CD14-positive monocyte (primary cell): ENCODE measurements at regions not wholly inside any gene's neighbourhood (a gene's known extent, or its start where the extent isn't known, plus 50 kb on each side); places are given as distances from the start of the nearest gene placed in this dataset.

Experiments used
- DNase-seq, 3 donors: peaks; one replicate each; pipeline ENCODE4 v3.0.0-alpha.2; 2011 to 2022
- H2AFZ ChIP-seq: 2 replicates; pipeline ENCODE4 v1.6.0; 2012; ENCODE audit warnings: mild to moderate bottlenecking, low read depth, low read length, inconsistent platforms; ENCODE audit not compliant: insufficient read depth, poor library complexity, severe bottlenecking
- H3K27ac ChIP-seq, 2 donors: 1 replicate in 1 of 2; 2 replicates in 1 of 2; pipeline ENCODE4 v1.5.1; 2012 to 2013; ENCODE audit warnings: low read length in 2 of 2, control low read depth in 1 of 2, inconsistent platforms in 1 of 2, low read depth in 1 of 2, mild to moderate bottlenecking in 1 of 2
- H3K27me3 ChIP-seq, 2 donors: one replicate each; pipeline versions ENCODE4 v1.6.0 to v1.6.1; 2011 to 2013; ENCODE audit warnings: low read length in 2 of 2; ENCODE audit not compliant: control insufficient read depth in 2 of 2, insufficient read depth in 2 of 2
- H3K36me3 ChIP-seq, 2 donors: replicated peaks in 1 of 2; 1 replicate in 1 of 2; 2 replicates in 1 of 2; pipeline versions ENCODE4 v1.5.1 to v1.6.1; 2012 to 2013; ENCODE audit warnings: low read length in 2 of 2, control low read depth in 1 of 2, inconsistent platforms in 1 of 2, mild to moderate bottlenecking in 1 of 2; ENCODE audit not compliant: insufficient read depth in 2 of 2, control insufficient read depth in 1 of 2
- H3K4me1 ChIP-seq, 2 donors: 1 replicate in 1 of 2; 2 replicates in 1 of 2; pipeline versions ENCODE4 v1.5.1 to v1.6.1; 2012 to 2013; ENCODE audit warnings: low read length in 2 of 2, control low read depth in 1 of 2, inconsistent platforms in 1 of 2, mild to moderate bottlenecking in 1 of 2, moderate library complexity in 1 of 2; ENCODE audit not compliant: insufficient read depth in 2 of 2, control insufficient read depth in 1 of 2
- H3K4me2 ChIP-seq: replicated peaks from 2 replicates; pipeline ENCODE3; 2012; ENCODE audit warnings: low read length, moderate library complexity, mild to moderate bottlenecking; ENCODE audit not compliant: poor library complexity, severe bottlenecking; ENCODE audit errors: extremely low read depth
- H3K4me3 ChIP-seq, 3 experiments: fragments of 200-600 bp in 1 of 3; sonication (generic) in 1 of 3; replicated peaks in 1 of 3; 1 replicate in 2 of 3; 2 replicates in 1 of 3; pipeline ENCODE4 v1.5.1; 2011 to 2013; ENCODE audit warnings: low read length in 3 of 3, mild to moderate bottlenecking in 3 of 3, control low read depth in 2 of 3, low read depth in 2 of 3, inconsistent platforms in 1 of 3, moderate library complexity in 1 of 3
- H3K79me2 ChIP-seq: 2 replicates; pipeline ENCODE4 v1.6.0; 2012; ENCODE audit warnings: mild to moderate bottlenecking, control low read depth, inconsistent platforms, low read length, moderate library complexity; ENCODE audit not compliant: insufficient read depth
- H3K9ac ChIP-seq: 2 replicates; pipeline ENCODE4 v1.6.0; 2017; ENCODE audit warnings: low read length, mild to moderate bottlenecking; ENCODE audit not compliant: insufficient read depth, poor library complexity, severe bottlenecking
- H3K9me3 ChIP-seq, 2 donors: replicated peaks in 1 of 2; 1 replicate in 1 of 2; 2 replicates in 1 of 2; pipeline versions ENCODE4 v1.5.1 to v1.6.1; 2012 to 2013; ENCODE audit warnings: low read length in 2 of 2, control low read depth in 1 of 2; ENCODE audit not compliant: control insufficient read depth in 1 of 2, insufficient read depth in 1 of 2
- H4K20me1 ChIP-seq: 2 replicates; pipeline ENCODE4 v1.6.0; 2012; ENCODE audit warnings: mild to moderate bottlenecking, low read length, control low read depth, moderate library complexity; ENCODE audit not compliant: insufficient read depth
- H3K27ac Mint-ChIP-seq, 7 donors: one replicate each; pipeline ENCODE4 v1.8.0; 2020; ENCODE audit warnings: mild to moderate bottlenecking in 7 of 7, mixed read lengths in 7 of 7, moderate library complexity in 6 of 7, inconsistent platforms in 2 of 7
- H3K27me3 Mint-ChIP-seq, 3 donors: one replicate each; pipeline ENCODE4 v1.8.0; 2021 to 2022; ENCODE audit warnings: low read depth in 3 of 3, mild to moderate bottlenecking in 3 of 3, mixed read lengths in 3 of 3, moderate library complexity in 3 of 3, inconsistent platforms in 1 of 3
- H3K36me3 Mint-ChIP-seq, 2 donors: one replicate each; pipeline ENCODE4 v1.8.0; 2020; ENCODE audit warnings: mixed read lengths in 2 of 2, inconsistent platforms in 1 of 2, mild to moderate bottlenecking in 1 of 2
- H3K4me1 Mint-ChIP-seq: one replicate; pipeline ENCODE4 v1.8.0; 2020; ENCODE audit warnings: mild to moderate bottlenecking, mixed read lengths
- H3K4me3 Mint-ChIP-seq, 2 donors: one replicate each; pipeline ENCODE4 v1.8.0; 2020; ENCODE audit warnings: mild to moderate bottlenecking in 2 of 2, mixed read lengths in 2 of 2, moderate library complexity in 1 of 2
- H3K9me3 Mint-ChIP-seq, 7 donors: one replicate each; pipeline ENCODE4 v1.8.0; 2020 to 2022; ENCODE audit warnings: mixed read lengths in 7 of 7, mild to moderate bottlenecking in 6 of 7, moderate library complexity in 6 of 7, inconsistent platforms in 2 of 7
- WGBS: methylation state at CpG from one replicate; pipeline ENCODE4 v1.1.5; 2013; ENCODE audit warnings: missing lambda C conversion rate; ENCODE audit not compliant: insufficient coverage; 5-methylcytosine and 5-hydroxymethylcytosine counted together
- intact Hi-C, 2 donors: fragments of 100-400 bp; cut with micrococcal nuclease; formaldehyde crosslinking; loops; one replicate each; pipeline versions ENCODE4 v1.15.0 to v1.15.1; 2023
- TF ChIP-seq, protein P1 (sequence below): fragments of 200-600 bp; IDR thresholded peaks from one replicate; pipeline ENCODE4 v1.8.0; 2022; ENCODE audit warnings: antibody characterized with exemption, mild to moderate bottlenecking

DNA sequence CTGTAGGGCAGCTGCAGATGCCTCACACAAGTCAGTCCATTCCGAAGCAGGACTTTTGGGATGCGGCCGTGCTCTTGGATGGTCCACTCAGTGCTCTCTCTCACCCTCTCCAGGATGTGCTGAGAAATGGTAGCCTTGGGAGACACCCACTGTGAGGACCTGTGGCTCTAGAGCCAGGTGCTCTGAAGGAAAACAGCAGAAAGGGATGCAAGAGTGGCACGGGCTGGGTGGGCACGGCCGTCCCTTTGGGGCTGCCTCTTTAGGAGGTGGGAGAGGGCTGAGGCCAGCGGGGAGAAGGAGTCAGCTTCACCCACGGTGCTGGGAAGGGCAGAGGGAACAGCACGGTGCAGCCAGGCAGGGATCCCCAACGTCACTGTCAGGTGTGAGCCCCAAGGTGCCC is 106.1 kb downstream of the RIPK4 start:
- H3K4me2 ChIP-seq = no peak overlapping the region
- H3K4me3 Mint-ChIP-seq = no peak overlapping the region
- WGBS = 87% methylated on average over 9 of the region's 10 CpGs

DNA sequence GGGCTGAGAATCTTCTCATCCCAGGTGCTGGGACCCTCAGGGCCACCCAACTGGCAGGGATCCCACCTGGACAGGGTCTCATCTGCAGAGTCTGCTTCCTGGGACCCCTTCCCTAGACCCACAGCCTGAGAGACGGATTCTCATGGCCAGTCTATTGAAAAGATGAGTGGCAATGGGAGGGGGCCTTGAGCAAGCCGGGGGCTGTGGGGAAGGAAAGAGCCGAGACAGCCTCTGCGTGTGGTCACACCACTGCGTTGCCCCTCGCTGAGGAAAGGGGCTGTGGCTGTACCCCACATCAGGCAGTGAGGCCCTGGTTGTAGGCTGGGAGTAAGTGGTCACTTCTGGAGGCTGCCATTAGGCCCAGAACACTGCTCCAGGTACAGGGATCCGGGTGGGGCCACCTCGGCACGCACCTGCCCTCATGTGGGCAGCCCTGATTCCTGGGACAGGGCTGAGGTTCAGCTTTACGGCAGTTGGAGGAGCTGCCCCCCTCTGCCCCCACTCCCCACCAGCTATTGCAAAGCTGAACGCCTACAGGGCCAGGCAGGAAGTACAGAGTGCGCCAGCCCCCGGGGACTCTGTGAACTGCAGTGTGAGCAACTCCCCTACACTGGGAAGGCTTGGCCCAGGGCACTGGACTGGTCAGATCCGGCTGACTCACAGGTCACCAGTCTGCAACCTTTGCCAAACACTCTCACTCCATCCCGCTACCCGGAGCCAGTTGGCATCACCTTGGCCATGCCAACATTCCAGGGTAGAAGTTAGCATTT is 106.9 kb downstream of the RIPK4 start:
- peaks cover 0 to 7% of the 10 kb centered on the region in 2 donors for H3K27me3 ChIP-seq
- Mint-ChIP-seq H3K4me1 (peaks cover 19% of the 10 kb centered on the region), H3K36me3 (peaks cover 0 to 2% of the 10 kb centered on the region in 2 donors), H3K27ac (no peak overlapping the region), H3K9me3 (peaks cover 0 to 3% (median 0%) of the 10 kb centered on the region in 7 donors), H3K27me3 (peaks cover 2 to 12% (median 9%) of the 10 kb centered on the region in 3 donors), H3K4me3 (no peak overlapping the region)
- TF ChIP-seq, protein P1, sequence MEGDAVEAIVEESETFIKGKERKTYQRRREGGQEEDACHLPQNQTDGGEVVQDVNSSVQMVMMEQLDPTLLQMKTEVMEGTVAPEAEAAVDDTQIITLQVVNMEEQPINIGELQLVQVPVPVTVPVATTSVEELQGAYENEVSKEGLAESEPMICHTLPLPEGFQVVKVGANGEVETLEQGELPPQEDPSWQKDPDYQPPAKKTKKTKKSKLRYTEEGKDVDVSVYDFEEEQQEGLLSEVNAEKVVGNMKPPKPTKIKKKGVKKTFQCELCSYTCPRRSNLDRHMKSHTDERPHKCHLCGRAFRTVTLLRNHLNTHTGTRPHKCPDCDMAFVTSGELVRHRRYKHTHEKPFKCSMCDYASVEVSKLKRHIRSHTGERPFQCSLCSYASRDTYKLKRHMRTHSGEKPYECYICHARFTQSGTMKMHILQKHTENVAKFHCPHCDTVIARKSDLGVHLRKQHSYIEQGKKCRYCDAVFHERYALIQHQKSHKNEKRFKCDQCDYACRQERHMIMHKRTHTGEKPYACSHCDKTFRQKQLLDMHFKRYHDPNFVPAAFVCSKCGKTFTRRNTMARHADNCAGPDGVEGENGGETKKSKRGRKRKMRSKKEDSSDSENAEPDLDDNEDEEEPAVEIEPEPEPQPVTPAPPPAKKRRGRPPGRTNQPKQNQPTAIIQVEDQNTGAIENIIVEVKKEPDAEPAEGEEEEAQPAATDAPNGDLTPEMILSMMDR = no peak
- H3K4me2 ChIP-seq = no peak overlapping the region
- no peaks in the 10 kb centered on the region for H3K9me3 ChIP-seq
- no peak overlapping the region for H3K9ac ChIP-seq
- no peaks in the 10 kb centered on the region for H3K36me3 ChIP-seq
- peaks cover 16 to 17% of the 10 kb centered on the region in 2 donors for H3K4me1 ChIP-seq
- H3K4me3 ChIP-seq = no peak overlapping the region
- 85% methylated on average over 14 of the region's 16 CpGs for WGBS
- no peak overlapping the region for H3K27ac ChIP-seq
- intact Hi-C loops = loop anchor here in 1 of 2 donors (10.0 kb wide), 1 partner anchor 45 kb away; no protein-coding TSS in a partner anchor
- DNase-seq = no peak
- H2AFZ ChIP-seq = no peak overlapping the region
- no peaks in the 10 kb centered on the region for H3K79me2 ChIP-seq
- H4K20me1 ChIP-seq = no peaks in the 10 kb centered on the region

More for the DNA sequence above, 106.1 kb downstream of the RIPK4 start:
- intact Hi-C loops = no loop called here
- Mint-ChIP-seq H3K27me3 (peaks cover 2 to 12% (median 9%) of the 10 kb centered on the region in 3 donors), H3K9me3 (peaks cover 0 to 3% (median 0%) of the 10 kb centered on the region in 7 donors), H3K36me3 (peaks cover 0 to 2% of the 10 kb centered on the region in 2 donors), H3K27ac (peak overlapping the region in 1 of 7 donors; percentile 45), H3K4me1 (peaks cover 16% of the 10 kb centered on the region)
- Histone ChIP-seq H3K36me3 (no peaks in the 10 kb centered on the region), H3K27ac (no peak overlapping the region), H3K4me1 (peaks cover 21 to 24% of the 10 kb centered on the region in 2 donors), H2AFZ (no peak overlapping the region), H3K9ac (no peak overlapping the region), H3K9me3 (no peaks in the 10 kb centered on the region), H3K79me2 (no peaks in the 10 kb centered on the region), H3K27me3 (peaks cover 0 to 7% of the 10 kb centered on the region in 2 donors), H3K4me3 (no peak overlapping the region), H4K20me1 (no peaks in the 10 kb centered on the region)
- TF ChIP-seq, protein P1 = no peak
- no peak for DNase-seq
